ENCODE measurements at regions not wholly inside any gene's neighbourhood (a gene's known extent, or its start where the extent isn't known, plus 50 kb on each side); places are given as distances from the start of the nearest gene placed in this dataset.
"Not testable (repeated sequence)": the region's sequence is repeated elsewhere in the genome, so short reads cannot be mapped to it uniquely, and the experiment has no call there.

DNA sequence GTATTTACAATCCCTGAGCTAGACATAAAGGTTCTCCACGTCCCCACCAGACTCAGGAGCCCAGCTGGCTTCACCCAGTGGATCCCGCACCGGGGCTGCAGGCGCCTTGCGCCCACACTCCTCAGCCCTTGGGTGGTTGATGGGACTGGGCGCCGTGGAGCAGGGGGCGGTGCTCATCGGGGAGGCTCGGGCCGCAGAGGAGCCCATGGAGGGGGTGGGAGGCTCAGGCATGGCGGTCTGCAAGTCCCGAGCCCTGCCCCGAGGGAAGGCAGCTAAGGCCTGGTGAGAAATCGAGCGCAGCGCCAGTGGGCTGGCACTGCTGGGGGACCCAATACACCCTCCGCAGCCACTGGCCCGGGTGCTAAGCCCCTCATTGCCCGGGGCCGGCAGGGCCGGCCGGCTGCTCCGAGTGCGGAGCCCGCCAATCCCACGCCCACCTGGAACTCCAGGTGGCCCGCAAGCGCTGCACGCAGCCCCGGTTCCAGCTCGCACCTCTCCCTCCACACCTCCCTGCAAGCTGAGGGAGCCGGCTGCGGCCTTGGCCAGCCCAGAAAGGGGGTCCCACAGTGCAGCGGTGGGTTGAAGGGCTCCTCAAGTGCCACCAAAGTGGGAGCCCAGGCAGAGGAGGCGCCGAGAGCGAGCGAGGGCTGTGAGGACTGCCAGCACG lies 260.9 kb upstream of the BTG1 start:
- H3K4me1 Mint-ChIP-seq (ENCODE audit: low read depth), result peaks cover 66% of the 10 kb centered on the region
- not testable (repeated sequence) for H3K27me3 Mint-ChIP-seq, DNase-seq, H3K9me3 Mint-ChIP-seq, H3K36me3 Mint-ChIP-seq, H3K4me3 Mint-ChIP-seq
- CTCF ChIA-PET, result interaction anchor here (1.2 to 3.5 kb wide), 4 partner anchors 88 to 1024 kb away, joined by 3 to 16 read pairs (median 6); no protein-coding TSS in a partner anchor
- H3K27ac Mint-ChIP-seq, result peak overlapping the region; percentile 94
- POLR2A ChIA-PET, result interaction anchor here (0.7 to 6.2 kb wide), 2 partner anchors 262 to 274 kb away, joined by 3 to 75 read pairs; partner anchors contain the start of gene BTG1
- intact Hi-C loops (cut with micrococcal nuclease), result loop anchor here (5.0 to 10.0 kb wide), 2 partner anchors 632 to 1024 kb away; no protein-coding TSS in a partner anchor

DNA sequence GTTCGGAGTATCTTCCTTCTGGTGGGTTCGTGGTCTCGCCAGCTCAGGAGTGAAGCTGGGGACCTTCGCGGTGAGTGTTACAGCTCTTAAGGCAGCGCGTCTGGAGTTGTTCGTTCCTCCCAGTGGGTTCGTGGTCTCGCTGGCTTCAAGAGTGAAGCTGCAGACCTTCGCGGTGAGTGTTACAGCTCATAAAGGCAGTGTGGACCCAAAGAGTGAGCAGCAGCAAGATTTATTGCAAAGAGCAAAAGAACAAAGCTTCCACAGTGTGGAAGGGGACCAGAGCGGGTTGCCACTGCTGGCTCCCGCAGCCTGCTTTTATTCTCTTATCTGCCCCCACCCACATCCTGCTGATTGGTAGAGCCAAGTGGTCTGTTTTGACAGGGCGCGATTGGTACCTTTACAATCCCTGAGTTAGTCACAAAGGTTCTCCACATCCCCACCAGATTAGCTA lies 260.2 kb upstream of the BTG1 start:
- H3K9me3 Mint-ChIP-seq, H3K27me3 Mint-ChIP-seq, H3K36me3 Mint-ChIP-seq: not testable (repeated sequence)
- peak overlapping the region; percentile 70 for H3K4me3 Mint-ChIP-seq
- intact Hi-C loops (cut with micrococcal nuclease), result loop anchor here (2.0 to 10.0 kb wide), 4 partner anchors 27 to 1024 kb away; no protein-coding TSS in a partner anchor
- H3K4me1 Mint-ChIP-seq (ENCODE audit: low read depth), result peaks cover 73% of the 10 kb centered on the region
- peak overlapping the region; percentile 94 for H3K27ac Mint-ChIP-seq
- CTCF ChIA-PET, result interaction anchor here (1.2 to 3.5 kb wide), 3 partner anchors 97 to 1023 kb away, joined by 3 to 16 read pairs (median 4); no protein-coding TSS in a partner anchor
- DNase-seq, result peak; percentile 69
- POLR2A ChIA-PET, result interaction anchor here (0.7 to 6.2 kb wide), 3 partner anchors 261 to 276 kb away, joined by 3 to 75 read pairs (median 3); partner anchors contain the start of gene BTG1

DNA sequence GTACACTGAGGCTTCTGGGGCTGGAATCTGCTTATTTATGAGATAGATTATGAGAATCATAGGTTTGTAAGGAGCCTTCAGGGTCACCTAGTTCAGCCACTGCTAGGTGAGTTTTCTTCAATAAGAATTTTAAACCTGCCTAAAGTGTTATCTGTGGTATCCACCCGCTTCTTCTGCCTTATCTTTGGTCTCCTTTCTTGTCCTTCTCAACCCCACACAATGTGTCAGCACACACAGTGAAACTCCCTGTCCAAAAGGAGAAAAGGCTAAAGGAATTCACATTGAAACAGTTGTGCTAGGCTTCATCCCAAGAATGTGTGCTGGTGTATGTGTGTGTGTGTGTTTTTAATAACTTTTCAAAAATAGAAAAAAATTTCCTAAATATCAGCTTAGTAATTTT lies 259.3 kb upstream of the BTG1 start:
- ChIA-PET POLR2A (interaction anchor here (1.2 to 6.2 kb wide), 4 partner anchors 100 to 260 kb away, joined by 3 to 75 read pairs (median 6); partner anchors contain the start of gene BTG1), CTCF (interaction anchor here (1.5 to 3.5 kb wide), 5 partner anchors 98 to 1023 kb away, joined by 4 to 16 read pairs (median 6); partner anchors contain the start of gene BTG1)
- Mint-ChIP-seq H3K36me3 (peaks cover 7% of the 10 kb centered on the region), H3K27me3 (no peaks in the 10 kb centered on the region), H3K9me3 (peaks cover 7% of the 10 kb centered on the region), H3K4me1 (ENCODE audit: low read depth) (peaks cover 78% of the 10 kb centered on the region), H3K27ac (peak overlapping the region; percentile 94), H3K4me3 (peak overlapping the region; percentile 36)
- intact Hi-C loops (cut with micrococcal nuclease), result loop anchor here (1.0 to 10.0 kb wide), 8 partner anchors 26 to 1023 kb away; no protein-coding TSS in a partner anchor
- no peak for DNase-seq

DNA sequence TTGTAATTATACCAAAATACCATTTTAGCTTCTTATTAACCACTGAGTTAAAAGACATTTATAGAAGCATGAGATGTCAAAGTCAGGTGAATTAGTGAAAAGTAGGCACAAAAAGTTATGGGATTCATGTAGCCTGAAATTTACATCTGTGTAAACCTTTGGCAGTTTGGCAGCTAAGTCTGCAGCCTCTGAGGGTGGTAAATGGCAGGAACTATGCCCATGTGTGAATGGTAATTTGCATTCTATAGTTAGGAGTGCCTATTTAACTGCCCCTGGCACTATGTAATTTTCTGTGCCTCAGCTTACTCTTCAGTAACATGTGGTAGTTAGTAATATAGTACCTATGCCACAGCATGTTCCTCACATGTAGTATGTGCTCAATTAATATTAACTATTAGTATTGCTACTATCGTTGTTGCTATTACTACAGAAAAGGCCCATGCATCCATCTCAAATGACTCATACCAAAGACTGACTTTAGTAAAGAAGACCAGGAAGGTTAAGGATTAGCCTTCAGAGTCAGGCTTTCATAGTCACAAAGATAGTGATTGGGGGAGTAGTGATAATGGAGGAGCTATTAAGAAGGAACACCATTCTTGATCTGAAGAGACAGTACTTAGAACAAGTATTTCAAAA lies 258.7 kb upstream of the BTG1 start:
- H3K27ac Mint-ChIP-seq, result peak overlapping the region; percentile 94
- intact Hi-C loops (cut with micrococcal nuclease), result loop anchor here (1.0 to 10.0 kb wide), 7 partner anchors 26 to 630 kb away; no protein-coding TSS in a partner anchor
- H3K4me1 Mint-ChIP-seq (ENCODE audit: low read depth), result peaks cover 83% of the 10 kb centered on the region
- H3K27me3 Mint-ChIP-seq, result no peaks in the 10 kb centered on the region
- no peak for DNase-seq
- H3K4me3 Mint-ChIP-seq, result peak overlapping the region; percentile 43
- POLR2A ChIA-PET, result interaction anchor here (0.5 to 6.2 kb wide), 11 partner anchors 19 to 267 kb away, joined by 3 to 75 read pairs (median 4); partner anchors contain the start of gene BTG1
- CTCF ChIA-PET, result interaction anchor here (0.8 to 3.5 kb wide), 9 partner anchors 99 to 1023 kb away, joined by 3 to 16 read pairs (median 5); partner anchors contain the start of gene BTG1
- peaks cover 7% of the 10 kb centered on the region for H3K9me3 Mint-ChIP-seq
- peaks cover 7% of the 10 kb centered on the region for H3K36me3 Mint-ChIP-seq

DNA sequence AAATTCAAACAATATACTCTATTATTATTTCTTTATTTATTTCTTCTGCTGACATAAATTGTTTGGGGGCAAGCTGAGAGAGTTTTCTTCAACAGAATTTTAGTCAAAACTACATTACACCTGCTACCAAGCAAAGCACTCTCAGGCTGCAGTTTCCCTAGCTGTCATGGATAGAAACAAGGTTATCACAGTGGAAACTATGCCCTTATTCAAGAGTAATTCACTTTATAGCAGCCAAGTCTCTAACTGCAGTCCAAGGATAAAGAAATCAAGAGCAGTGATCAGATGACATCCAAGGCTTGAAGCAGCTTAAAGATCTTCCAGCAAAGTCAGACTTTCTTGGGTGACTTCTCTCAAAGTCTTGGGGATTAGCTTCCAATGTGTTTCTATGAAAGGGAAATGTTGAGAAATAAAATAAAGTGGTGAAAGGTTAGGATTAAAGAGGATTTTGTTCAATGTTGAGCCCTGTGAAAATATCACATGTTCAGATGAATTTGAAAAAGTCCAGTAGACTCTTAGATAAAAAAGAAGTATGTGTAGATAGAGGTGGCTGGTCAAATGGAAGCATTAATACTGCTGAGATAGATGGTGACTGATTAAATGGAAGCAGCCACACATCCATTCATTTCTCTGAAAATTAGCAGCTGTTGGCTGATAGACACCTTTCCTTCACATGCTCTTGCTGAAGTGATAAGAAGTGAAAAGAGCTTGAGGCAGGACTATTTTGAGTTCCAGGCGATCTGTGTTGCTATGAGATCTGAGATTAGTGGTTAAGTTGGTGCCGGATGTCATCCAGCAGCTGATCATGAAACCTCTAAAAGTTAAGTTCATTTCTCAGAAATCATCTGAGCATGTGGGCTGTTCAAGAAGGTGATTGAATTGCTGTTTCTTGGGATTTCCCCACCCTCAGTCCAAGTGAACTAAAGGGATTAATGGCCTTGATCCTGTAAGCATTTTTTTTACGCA lies 257.8 kb upstream of the BTG1 start:
- intact Hi-C loops (cut with micrococcal nuclease), result loop anchor here (1.0 to 10.0 kb wide), 13 partner anchors 25 to 629 kb away; no protein-coding TSS in a partner anchor
- Mint-ChIP-seq H3K4me1 (ENCODE audit: low read depth) (peaks cover 86% of the 10 kb centered on the region), H3K36me3 (peaks cover 7% of the 10 kb centered on the region), H3K9me3 (peaks cover 7% of the 10 kb centered on the region), H3K4me3 (peak overlapping the region; percentile 43), H3K27ac (peak overlapping the region; percentile 94), H3K27me3 (no peaks in the 10 kb centered on the region)
- peak; percentile 79 for DNase-seq
- ChIA-PET POLR2A (interaction anchor here (0.5 to 6.2 kb wide), 14 partner anchors 20 to 266 kb away, joined by 3 to 75 read pairs (median 4); partner anchors contain the start of gene BTG1), CTCF (interaction anchor here (0.7 to 3.5 kb wide), 11 partner anchors 100 to 1459 kb away, joined by 3 to 16 read pairs (median 4); partner anchors contain the start of gene BTG1)

DNA sequence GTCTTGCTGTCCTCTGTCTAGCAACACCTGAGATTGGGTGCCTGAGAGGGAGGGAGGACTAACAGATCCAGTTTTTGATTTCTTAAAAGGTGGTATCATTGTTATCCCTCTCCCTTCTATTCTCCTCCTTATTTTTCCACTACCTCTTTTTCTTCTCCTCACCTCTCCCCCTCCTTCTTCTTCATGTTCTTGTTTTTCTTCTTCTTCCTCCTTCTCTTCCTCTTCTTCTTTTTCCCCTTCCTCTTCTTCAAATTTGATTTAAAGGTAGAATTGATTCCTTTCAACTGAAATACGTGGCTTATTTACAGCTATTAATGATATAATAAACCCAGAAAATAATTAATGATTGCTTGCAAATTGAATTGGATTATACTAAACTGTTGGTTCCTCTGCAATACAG lies 256.8 kb upstream of the BTG1 start:
- peak overlapping the region; percentile 94 for H3K27ac Mint-ChIP-seq
- H3K4me3 Mint-ChIP-seq, result no peak overlapping the region
- ChIA-PET CTCF (interaction anchor here (3.2 kb wide), 1 partner anchor 257 kb away, joined by 8 read pairs; the partner anchor contains the start of gene BTG1), POLR2A (interaction anchor here (1.2 to 6.2 kb wide), 2 partner anchors 154 to 258 kb away, joined by 3 to 75 read pairs; partner anchors contain the start of gene BTG1)
- intact Hi-C loops (cut with micrococcal nuclease), result loop anchor here (2.0 to 10.0 kb wide), 5 partner anchors 104 to 628 kb away; no protein-coding TSS in a partner anchor
- peaks cover 86% of the 10 kb centered on the region for H3K4me1 Mint-ChIP-seq (ENCODE audit: low read depth)
- no peaks in the 10 kb centered on the region for H3K27me3 Mint-ChIP-seq
- H3K9me3 Mint-ChIP-seq, result peaks cover 7% of the 10 kb centered on the region
- no peak for DNase-seq
- peaks cover 7% of the 10 kb centered on the region for H3K36me3 Mint-ChIP-seq

DNA sequence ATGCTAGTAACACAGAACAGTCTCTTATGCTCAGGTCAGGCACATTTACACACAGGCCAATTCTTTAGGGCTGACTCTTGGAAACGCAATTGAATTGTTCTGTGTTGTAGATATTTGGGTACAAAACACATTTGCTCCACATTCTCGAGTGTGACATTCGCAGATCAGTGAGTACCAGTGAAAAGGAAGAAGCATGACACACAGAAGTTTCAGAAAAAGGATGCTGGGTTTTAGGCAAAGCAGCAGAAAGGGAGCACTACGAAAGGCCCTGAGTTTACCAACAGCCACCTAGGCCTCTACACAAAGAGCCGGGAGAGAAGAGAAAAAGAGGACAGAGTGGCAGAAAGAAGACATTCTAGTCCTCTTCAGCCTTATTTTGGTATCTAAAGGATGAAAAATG lies 254.4 kb upstream of the BTG1 start:
- ChIA-PET CTCF (no interaction called here), POLR2A (interaction anchor here (1.7 kb wide), 1 partner anchor 255 kb away, joined by 13 read pairs; the partner anchor contains the start of gene BTG1)
- H3K27me3 Mint-ChIP-seq, result no peaks in the 10 kb centered on the region
- intact Hi-C loops (cut with micrococcal nuclease), result loop anchor here (5.0 to 10.0 kb wide), 2 partner anchors 368 to 625 kb away; no protein-coding TSS in a partner anchor
- peak; percentile 21 for DNase-seq
- peak overlapping the region; percentile 55 for H3K4me3 Mint-ChIP-seq
- H3K36me3 Mint-ChIP-seq, result peaks cover 6% of the 10 kb centered on the region
- peaks cover 3% of the 10 kb centered on the region for H3K9me3 Mint-ChIP-seq
- peak overlapping the region; percentile 92 for H3K27ac Mint-ChIP-seq
- H3K4me1 Mint-ChIP-seq (ENCODE audit: low read depth), result peaks cover 98% of the 10 kb centered on the region

DNA sequence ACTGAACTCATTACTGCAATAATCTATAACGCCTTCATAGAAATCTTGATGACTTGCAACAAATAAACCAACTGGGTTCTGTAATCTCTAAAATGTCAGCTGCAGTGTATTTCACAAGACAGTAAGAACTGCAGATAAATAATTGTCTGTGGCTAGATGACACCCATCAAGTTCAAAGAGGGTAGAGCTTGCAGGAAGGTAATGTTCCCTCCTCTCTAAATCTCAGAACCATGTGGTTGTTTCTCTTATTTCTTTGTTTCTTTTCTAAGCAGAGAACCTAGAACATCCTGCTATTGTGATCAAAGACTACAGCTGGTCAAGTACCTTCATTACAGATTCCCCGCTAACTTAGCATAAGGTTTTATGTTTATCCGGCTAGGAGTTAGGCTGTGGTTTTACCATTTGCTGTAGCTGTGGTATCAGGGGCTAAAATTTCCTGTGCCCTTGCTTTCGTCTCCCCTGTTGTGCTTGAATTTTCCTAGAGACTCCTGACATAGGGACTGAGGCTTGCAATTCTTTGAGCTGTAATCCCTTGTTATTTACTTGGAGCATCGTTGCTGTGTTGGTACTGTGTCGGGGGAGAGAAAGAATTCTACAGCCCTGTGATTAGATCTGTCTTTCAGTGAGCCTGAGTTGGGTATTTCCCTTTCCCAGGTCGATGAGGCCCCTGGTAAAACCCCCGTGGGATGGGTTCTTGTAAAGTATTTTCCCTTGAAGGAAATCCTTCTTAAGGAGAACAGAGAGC lies 253.1 kb upstream of the BTG1 start:
- no peaks in the 10 kb centered on the region for H3K27me3 Mint-ChIP-seq
- POLR2A ChIA-PET, result interaction anchor here (0.6 to 1.7 kb wide), 4 partner anchors 20 to 254 kb away, joined by 3 to 13 read pairs (median 4); partner anchors contain the start of gene BTG1
- H3K4me1 Mint-ChIP-seq (ENCODE audit: low read depth), result peaks cover 97% of the 10 kb centered on the region
- CTCF ChIA-PET, result interaction anchor here (1.4 to 2.0 kb wide), 3 partner anchors 9 to 253 kb away, joined by 4 to 9 read pairs (median 6); partner anchors contain the start of gene BTG1
- peak overlapping the region; percentile 92 for H3K27ac Mint-ChIP-seq
- peak overlapping the region; percentile 55 for H3K4me3 Mint-ChIP-seq
- no peak for DNase-seq
- intact Hi-C loops (cut with micrococcal nuclease), result loop anchor here (1.0 to 10.0 kb wide), 5 partner anchors 35 to 1276 kb away; partner anchors contain the start of gene CRADD
- H3K9me3 Mint-ChIP-seq, result peaks cover 14% of the 10 kb centered on the region
- H3K36me3 Mint-ChIP-seq, result peaks cover 18% of the 10 kb centered on the region

DNA sequence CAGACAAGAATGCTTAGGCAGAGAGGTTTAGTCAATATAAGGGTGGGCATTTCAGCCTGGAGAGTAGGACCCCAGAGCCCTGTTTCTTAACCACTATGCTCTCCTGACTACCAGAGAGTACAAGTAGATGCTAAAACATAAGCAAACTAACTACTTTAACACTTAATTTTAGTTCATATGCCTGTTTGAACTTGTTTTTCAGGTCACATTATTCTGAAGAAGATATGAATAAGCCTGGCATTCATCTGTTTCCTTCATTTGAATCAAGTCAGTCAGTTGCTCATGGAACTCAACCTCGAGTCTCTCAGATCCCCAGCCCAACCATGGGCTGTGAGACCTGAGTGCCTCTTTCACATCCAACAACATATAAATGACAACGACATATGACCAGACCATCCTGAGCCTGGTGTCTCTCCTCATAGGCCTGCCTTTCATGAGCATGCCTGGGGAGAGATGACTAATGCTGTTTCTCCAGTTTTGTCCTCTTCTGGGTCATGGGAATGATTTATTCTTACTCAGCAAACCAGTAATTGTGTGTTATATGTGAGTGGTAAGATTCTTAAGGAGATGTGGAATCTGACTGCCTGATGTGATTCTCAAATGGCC lies 251.1 kb upstream of the BTG1 start:
- Mint-ChIP-seq H3K4me3 (no peak overlapping the region), H3K36me3 (peaks cover 33% of the 10 kb centered on the region), H3K4me1 (ENCODE audit: low read depth) (peaks cover 90% of the 10 kb centered on the region), H3K9me3 (peaks cover 33% of the 10 kb centered on the region), H3K27me3 (no peaks in the 10 kb centered on the region), H3K27ac (peak overlapping the region; percentile 86)
- ChIA-PET CTCF (no interaction called here), POLR2A (no interaction called here)
- intact Hi-C loops (cut with micrococcal nuclease), result loop anchor here (10.0 kb wide), 1 partner anchor 1278 kb away; the partner anchor contains the start of gene CRADD
- DNase-seq, result peak; percentile 61

DNA sequence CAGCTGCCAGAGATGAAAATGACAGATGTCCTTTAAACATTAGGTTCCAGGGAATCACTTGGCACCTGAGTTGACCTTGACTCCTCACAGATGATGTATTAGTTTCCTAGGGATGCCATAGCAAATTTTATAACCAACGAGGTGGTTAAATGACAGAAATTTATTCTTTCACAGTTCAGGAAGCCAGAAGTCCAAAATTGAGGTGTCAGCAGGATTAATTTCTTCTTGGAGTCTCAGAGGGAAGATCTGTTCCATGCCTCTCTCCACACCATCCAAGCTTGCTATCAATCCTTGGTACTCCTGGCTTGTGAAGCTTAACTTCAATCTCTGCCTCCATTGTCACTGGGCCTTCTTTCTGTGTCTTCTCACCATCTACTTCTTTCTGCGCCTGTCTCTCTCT lies 249.7 kb upstream of the BTG1 start:
- Mint-ChIP-seq H3K4me3 (no peak overlapping the region), H3K27ac (peak overlapping the region; percentile 78), H3K36me3 (peaks cover 33% of the 10 kb centered on the region), H3K9me3 (peaks cover 33% of the 10 kb centered on the region), H3K4me1 (ENCODE audit: low read depth) (peaks cover 83% of the 10 kb centered on the region), H3K27me3 (no peaks in the 10 kb centered on the region)
- no peak for DNase-seq
- POLR2A ChIA-PET, result no interaction called here
- CTCF ChIA-PET, result no interaction called here
- intact Hi-C loops (cut with micrococcal nuclease), result loop anchor here (10.0 kb wide), 1 partner anchor 1279 kb away; the partner anchor contains the start of gene CRADD

Data from activated CD4-positive, alpha-beta memory T cell treated with anti-CD3 and anti-CD28 coated beads for 36 hours (primary cell).